NOMO-1 treated with dmso at 0.1 percent for 144 hours (cell line): ENCODE measurements at regions not wholly inside any gene's neighbourhood (a gene's known extent, or its start where the extent isn't known, plus 50 kb on each side); places are given as distances from the start of the nearest gene placed in this dataset.

Experiments used
- DNase-seq: peaks from one replicate; lab custom pipeline; 2025; ENCODE audit not compliant: unreplicated experiment; lab: John Stamatoyannopoulos, UW

DNA sequence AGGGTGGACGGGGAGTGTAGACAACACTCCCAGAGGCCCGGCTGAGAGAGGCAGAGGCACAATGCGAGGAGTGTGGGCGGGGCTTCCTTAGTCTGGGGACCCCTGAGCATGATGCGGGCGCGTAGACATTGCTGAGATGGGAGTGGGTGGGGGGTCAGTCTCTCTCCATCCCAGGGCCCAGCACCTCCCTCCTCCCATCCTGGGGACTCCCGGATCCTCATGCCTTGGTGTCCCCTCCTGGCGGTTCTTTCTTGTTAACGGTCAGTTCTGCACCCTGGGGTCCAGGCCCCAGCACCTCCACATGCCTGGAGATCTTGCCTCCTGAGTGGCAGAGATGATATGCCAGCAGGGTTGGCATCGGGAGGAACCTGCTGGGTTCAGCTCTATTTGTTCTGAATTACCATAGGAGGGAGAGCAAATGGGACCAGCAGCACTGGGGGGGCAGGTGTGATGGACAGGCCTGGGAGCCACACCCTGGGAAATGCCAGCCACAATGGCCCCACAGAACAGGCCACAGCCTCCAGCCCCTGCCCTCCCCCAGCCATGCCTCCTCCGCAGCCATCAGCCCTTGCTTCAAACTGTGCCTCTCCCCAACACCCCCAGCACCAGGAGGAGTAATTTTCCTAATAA lies 55.7 kb downstream of the RTL6 start:
- DNase-seq, result no peak

DNA sequence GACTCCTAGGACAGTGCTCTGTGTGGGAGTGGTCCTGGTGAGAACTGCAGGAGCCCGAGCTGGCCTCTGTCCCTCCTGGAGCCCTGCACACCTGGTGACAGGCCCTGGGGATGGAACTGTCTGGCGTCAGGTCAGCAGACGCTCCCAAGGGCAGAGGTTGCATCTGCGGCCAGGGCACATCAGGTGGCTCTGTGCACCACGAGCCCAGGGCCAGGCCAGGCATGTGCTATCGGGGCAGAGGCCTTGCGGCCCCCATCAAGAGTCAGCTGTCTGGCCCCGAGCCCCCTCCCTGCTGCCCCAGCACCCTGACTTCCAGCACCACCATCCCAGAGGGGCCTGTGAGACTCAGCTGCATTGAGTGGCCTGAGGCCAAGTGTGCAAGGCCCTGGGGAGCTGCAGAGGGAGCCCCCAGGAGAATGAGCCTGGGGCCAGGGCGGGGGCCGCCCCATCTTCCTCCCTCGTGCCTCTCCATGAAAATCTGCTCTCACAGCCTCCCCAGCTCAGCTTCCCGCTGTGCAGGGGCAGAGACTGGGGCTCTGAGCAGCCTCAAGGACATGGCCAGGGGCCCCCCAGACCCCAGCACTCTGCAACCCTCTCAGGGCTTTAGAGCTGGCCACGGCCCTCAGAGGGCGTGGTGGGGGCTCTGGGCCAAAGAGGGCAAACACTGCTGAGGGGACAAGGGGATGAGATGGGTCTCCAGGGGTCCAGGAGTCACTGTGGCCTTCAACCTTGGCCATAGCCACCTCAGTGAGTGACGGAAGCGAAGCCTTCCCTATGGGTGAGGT lies 56.4 kb downstream of the RTL6 start:
- no peak for DNase-seq

DNA sequence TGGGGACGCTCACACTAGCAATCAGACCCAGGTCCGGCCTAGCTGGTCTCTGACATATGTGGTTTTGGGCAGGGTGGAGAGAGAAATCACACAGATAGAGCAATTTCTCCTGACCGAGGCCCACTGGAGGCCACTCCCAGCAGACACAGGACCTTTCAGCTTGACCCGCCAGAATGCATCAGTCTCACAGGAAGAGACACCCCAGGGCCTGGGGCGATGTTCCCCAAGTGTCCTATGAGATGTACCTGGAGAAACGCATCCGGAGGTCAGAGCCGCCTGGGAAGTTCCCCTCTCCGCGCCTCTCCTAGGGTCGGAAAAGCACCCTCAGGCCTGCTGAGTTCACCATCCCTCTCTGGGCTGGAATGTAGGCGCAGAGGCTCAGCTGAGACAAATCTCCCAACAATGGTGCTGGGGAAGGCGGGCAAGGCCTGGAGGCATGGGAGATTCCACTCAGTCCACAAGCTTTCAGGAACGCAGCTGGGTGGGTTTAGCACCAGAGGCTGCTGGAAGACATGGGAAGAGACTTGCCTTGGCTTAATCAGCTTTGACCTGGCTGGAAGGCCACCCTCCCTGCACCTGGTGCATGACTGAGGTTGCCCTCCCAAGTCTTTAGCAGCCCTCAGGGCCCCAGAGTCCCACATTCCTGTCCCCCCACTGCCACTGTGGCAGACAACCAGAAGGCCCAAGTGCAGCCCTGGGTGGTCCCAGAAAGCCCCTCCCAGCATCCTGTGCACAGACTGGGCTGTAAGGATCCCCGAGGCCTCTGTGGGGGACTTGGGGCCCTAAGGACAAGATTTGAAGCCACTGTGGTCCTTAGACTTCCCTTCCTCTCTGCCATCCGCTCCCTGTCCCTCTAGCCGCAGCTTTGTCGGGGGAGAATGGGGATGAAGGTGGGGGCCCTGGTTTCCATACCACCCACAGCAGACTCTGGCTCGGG lies 57.5 kb downstream of the RTL6 start:
- no peak for DNase-seq

DNA sequence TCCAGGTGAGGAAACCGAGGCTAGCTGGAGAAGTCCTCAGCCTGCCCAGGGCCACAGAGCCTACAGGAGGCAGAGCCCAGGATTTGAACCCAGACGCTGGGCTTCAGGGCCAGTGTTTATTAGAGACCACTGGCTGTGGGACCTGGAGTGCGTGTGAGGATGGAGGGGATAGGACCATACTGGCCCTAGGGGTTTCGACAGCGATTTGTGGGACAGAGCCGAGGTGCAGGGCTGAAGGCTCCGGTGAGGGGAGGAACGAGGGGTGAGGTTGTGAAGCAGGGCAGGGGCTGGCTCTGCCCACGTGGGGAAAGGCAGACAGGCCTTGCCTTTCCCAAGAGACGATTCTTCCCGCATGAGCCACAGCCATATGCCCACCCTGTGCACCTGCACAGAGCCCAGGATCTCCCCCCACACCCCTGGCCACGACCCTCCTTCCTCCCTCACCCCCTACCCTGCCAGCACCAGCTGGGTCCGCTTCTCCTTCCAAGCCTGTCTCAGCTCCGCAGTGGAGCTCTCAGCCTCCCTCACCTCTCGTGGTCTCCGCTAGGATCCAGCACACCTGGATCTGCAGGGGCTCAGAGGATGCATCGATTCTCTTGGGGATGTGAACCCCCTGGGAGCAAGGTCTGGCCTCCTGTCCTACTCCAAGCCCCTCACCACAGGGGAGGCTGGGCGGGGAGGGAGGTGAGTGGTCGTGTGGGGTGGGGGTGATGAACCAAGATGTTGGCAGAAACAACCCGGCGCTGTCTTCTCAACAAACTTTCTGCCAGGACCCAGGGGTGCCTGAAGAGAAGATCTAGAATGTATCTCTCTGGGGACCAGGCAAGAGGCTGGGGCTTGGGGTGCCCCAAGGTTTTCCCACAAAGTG lies 58.4 kb downstream of the RTL6 start:
- no peak for DNase-seq

DNA sequence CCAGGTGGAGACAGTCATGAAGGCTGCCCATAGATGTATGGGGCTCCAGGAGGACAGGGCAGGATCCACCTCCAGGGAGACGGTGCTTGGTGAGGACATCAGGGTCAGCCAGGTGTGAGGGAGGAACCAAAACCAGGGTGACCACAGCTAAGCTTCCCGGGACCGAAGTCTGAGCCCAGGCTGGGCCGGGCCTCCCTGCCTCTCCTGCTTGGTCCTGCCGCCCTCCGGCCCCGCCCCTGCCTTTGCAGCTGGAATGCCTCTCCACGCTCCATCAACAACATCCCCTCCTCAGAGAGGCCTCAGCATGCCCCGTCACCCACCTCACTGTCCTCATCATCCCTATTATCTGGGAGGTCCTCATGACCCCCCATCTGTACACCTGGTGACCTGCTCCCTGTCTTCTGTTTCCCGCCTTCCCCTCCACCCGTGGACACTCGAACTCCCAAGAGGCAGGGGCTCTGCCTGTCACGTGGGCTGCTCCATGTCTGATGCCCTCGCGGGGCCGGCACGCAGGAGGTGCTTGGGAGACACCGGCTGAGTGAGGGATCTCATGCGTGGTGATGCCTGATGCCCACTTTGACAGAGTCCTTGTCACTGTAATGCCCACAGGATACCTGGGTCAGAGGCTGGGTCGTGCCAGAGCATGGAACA lies 59.4 kb downstream of the RTL6 start:
- DNase-seq, result no peak

DNA sequence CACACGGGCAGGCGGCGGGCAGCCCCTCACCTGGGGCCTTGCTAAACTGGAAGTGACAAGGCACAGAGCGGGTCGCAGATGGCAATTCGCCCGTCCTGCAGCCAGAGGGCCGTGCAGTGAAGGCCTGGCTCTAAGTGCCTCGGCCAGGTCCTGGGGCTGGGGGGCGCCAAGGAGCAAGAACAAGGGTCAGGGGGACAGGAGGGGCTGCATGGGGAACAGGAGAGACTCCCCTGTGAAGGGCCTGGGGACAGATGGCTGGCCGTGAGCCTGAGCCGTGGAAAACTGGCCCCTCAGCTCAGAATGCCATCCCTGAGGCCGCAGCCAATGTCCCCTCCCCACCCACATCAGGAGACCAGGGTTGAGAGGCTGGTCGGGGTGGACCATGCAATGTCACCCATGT lies 60.0 kb downstream of the RTL6 start:
- DNase-seq, result no peak

DNA sequence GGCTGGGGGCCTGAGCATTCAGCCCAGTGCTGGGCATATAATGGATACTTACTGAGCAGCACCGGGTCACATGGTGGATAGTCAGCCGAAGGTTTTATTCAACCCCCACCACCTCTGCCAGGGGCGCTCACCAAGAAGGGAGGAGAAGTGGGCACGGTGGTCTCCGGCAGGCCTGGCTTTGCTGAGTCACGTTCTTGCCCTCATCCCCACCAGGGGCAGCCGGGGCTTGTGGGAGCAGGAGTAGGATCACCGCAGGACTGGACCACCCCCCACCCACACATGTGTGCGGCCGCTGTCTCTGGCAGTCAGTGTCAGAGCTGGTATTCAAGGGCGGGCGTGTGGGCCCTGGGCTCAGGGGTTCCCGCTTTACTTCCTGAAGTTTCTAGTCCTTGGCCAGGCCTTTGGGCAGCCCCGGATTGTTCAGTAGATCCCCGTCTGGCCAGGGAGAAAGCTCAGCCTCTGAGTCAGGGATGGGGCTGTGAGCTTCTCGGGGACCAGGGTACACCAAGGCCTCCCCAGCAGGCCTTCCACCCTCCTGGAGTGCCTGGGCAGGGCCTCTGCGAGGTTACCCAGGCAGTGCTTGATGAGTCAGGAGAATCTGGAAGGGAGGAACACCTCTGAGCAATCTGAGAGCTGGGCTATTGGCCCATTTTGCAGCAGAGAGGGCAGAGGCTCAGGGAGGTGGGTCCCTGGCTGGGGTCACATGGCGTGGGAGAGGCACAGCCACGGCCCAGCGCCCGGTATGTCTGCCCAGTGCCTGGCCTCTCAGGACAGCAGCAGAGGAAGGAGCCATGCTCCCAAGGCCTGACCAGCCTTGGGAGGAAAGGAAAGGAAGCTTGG lies 60.6 kb downstream of the RTL6 start:
- no peak for DNase-seq

DNA sequence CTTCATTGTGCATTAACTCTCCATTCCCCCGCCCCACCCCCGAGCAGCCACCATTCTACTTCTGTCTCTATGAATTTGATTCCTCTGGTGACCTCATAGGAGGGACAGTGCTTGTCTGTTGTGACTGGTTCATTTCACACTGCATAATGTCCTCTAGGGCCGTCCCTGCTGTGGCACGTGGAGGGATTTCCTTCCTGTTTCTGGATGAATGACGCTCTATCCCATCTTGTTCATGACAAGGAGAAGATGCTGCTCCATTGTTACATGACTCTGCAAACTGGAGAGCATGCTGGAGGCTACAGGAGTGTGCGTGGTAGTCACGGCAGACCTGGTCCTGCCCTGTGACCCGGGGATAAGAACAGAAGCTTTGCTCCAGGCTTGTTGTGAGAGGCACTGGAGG lies 61.3 kb downstream of the RTL6 start:
- no peak for DNase-seq

DNA sequence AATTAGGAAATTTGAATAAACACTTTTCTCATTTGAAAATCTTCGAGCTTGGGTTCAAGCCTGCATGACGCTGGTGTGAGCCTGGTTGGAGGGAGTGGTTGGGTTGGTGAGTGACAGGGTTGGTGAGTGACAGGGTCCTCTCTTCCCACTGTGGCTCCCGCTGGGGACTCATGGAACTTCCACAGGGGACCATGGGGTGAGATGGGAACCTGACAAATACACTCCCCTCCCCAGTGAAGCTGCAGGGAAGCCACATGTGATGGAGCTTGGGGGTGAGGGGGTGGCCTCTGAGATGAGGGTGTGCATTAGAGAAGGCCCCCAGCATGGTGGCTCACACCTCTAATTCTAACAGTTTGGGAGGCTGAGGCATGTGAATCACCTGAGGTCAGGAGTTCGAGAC lies 66.8 kb downstream of the RTL6 start:
- DNase-seq, result no peak

DNA sequence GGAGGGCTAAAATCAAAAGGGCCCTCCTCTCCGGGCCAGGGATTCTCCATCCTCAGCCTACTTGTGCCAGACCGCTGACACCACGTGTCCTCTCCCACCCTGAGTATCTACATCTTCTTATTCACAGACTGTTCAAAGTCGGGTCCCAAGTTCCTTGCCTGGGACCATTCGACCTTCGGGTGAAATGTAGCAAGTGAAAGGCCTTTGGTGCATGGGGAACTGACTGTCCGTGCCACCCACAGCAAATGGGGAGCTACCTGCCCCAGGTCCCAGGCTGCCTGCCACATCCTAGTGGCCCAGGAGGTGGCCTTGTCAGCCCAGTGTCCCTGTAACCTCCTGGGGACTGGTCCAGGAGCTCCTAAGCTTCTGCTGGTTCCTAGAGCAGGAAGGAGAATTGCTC lies 67.3 kb downstream of the RTL6 start:
- no peak for DNase-seq

DNA sequence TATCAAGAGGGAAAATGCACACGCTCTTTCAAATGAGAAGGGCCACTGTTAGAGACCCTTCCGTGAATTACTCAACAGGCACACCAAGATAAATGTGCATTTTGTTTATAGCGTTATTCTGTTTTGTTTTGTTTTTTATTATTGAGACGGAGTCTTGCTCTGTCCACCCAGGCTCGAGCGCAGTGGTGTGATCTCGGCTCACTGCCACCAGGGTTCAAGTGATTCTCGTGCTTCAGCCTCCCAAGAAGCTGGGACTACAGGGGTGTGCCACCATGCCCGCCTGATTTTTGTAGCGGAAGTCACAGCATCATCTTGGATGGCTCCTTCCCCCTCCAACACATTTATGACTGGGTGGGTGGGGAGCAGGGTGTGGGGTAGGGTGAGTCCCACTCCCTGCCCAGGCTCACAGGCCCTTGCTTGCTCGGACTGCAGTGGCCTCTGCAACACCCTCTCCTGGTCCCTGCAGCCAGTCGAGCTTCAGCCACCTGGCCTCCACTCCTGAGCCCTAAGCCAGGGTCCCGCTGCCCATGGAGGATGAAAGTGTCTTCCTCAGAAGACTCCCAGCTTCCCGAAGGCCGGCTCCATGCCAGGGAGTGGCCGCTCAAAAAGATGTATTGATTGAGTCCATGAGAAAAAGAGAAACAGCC lies 68.0 kb downstream of the RTL6 start:
- no peak for DNase-seq

DNA sequence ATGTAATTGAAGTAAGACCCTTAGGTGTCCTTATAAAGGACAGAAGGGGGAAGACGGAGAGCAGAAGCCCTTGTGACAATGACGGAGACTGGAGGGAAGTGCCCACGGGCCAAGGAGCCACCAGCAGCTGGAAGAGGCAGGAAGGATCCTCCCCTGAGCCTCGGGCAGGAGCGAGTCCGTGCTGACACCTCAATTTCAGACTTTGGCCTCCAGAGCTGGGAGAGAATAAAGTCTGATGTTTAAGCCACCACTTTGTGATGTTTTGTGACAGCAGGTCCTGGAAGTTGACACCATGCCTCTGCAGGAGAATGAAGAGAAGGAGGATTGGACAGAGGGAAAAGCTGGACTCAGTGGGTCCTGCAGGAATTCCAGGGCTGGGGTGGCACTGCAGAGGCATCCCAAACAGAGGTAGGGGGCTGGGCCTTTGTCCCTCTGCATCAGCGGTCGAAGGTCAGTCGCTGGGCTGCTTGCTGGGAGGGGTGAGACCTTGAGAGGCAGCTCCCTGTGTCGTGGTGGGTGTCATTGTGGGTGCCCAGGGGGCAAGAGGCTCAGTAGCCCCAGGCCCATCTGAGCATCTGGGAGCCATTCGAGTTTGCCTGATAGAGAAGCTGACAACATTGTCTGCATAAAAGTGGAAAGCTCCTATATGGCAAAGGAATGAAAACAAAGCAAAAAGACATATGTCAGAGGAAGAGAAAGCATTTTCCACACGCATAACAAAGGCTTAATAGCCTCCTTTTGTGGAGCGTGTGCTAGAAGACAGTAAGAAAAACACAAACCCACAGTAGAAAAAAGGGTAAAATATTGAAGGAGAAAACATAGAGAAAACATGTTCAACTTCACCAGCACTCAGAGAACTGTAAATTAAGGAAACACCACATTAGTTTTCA lies 68.8 kb downstream of the RTL6 start:
- no peak for DNase-seq

DNA sequence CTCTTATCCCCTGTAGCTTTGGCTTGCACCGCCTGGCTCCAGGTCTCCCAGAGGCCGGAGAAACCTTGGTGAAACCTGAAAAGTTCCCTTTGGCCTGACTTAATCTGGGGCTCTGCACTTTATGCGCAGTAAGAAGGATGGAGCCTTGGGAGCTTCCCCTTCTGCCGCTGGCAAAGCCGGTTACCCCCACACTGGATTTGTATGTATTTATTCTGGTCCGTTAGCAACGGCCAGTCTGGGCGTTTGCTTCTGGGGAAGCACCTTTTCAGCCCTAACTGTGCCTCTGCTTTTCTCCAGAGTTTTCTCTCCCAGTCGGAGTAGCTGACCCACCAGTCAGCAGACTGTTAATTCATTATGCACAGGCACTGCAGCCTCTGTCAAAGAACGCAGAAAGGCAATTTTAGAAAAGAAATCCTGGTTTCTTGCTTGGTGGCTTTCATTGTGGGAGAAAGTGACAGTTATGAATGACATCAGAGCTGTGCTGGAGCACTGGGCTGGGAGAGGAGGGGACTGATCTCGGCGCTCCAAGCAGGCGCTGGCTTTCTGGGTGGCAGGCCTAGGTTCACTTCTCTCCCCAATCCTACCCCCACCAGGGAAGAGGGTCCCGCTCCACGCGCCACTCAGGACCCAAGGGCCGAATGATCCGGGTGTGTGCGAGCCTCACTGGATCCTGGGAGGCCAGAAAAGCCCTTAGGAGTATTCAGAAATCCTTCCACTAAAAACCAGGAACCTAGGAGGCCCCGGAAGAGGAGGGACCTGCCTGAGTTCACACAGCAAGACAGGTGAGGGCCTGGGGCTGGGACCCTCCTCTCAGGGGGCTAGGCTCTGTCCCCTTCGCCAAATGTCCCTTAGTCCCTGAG lies 70.2 kb downstream of the RTL6 start:
- no peak for DNase-seq

DNA sequence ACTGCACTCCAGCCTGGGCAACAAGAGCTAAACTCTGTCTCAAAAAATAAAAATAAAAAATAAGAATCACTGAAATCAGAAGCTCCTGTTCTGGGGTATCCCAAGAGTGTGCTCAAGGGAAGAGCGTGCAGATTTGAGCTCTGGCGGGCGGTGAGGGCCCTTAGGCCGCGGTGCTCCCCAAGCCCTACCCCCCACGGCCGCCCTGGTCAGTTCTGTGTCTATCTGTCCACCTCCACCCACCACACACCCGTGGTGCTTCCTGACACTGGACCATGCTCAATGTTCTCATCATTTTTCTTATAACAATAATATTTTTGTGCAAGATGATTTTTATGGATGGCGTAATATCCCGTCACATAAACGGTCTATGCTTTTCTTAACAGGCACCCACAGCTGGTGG lies 71.1 kb downstream of the RTL6 start:
- no peak for DNase-seq

DNA sequence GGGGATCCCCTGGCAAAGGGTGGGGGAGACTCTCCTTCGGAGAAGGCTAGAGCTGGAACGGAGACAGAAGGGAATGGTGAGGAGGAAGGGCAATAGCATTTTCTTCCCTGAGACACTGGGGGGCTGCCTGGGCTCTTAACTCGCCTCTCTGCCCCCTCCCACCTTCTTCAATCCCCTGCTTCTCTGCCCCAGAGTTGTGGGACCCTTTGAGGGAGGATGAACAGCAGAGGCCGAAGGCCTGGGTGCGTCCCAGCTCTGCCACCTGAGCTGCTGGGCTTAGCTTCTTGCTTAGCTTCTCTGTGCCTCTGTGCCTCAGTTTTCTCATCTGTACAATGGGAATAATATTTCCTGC lies 72.4 kb downstream of the RTL6 start:
- no peak for DNase-seq

DNA sequence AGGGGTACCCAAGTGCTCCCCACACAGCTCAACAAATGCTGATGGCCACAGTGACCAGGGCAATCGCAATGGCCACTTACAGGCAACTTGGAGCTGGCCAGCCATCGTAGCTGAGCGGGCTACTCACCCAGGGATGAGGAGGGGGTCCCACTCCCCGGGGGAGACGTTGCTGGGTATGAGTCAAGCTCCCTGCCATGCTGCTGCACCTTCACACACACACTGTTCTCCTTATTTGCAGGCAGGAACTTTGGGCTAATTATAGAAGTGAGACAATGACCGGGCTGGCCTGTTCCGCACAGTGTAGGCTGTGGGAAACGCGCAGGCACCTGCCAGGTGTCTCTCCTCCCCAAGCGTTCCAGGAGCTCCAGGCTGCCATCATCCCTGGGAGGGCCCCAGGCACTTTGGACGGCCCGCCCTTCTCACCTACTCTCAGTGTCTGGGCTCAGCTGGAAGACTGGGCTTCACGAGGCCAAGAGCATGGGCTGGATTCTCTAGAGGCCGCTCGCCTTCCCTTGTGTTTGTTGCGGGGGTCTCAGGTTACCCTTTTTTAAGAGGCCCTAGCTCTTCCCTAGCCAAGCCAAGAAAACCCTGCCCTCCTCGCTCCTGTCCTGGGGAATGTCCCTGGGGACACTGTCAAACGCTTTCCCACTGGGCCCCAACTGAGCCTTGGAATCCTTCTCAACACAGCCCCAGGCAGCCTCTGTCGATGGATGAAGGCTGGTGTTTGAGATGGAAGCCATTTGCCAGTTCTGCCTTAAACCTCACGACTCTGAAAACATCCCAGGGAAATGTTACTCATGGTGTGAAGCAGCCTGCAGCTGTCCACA lies 73.0 kb downstream of the RTL6 start:
- DNase-seq, result no peak
